ENCODE measurements at regions not wholly inside any gene's neighbourhood (a gene's known extent, or its start where the extent isn't known, plus 50 kb on each side); places are given as distances from the start of the nearest gene placed in this dataset.
"Not testable (repeated sequence)": the region's sequence is repeated elsewhere in the genome, so short reads cannot be mapped to it uniquely, and the experiment has no call there.

DNA sequence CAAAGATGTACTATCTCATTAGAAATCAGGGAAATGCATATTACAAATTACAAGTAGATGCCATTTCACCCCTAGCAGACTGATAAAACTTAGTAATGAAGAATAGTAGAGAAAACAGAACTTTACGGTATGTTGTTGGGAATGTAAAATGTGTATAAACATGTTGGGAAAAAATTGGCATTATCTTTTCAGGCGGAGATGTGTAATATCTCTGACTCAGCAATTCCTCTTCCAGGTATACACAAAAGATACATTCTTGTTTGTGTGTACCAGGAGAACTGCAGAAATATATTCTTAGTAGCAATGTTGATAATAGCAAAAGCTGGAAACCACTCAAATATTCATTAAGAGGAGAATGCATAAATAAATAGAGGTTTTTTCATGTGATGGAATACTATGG, 204.5 kb downstream of the LPIN1 start:
- TF ChIP-seq, protein P1, sequence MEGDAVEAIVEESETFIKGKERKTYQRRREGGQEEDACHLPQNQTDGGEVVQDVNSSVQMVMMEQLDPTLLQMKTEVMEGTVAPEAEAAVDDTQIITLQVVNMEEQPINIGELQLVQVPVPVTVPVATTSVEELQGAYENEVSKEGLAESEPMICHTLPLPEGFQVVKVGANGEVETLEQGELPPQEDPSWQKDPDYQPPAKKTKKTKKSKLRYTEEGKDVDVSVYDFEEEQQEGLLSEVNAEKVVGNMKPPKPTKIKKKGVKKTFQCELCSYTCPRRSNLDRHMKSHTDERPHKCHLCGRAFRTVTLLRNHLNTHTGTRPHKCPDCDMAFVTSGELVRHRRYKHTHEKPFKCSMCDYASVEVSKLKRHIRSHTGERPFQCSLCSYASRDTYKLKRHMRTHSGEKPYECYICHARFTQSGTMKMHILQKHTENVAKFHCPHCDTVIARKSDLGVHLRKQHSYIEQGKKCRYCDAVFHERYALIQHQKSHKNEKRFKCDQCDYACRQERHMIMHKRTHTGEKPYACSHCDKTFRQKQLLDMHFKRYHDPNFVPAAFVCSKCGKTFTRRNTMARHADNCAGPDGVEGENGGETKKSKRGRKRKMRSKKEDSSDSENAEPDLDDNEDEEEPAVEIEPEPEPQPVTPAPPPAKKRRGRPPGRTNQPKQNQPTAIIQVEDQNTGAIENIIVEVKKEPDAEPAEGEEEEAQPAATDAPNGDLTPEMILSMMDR (conservative IDR thresholded peaks at IDR 0.05; ENCODE audit: low read length): no peak
- no peak overlapping the region for H3K4me3 ChIP-seq (ENCODE audit: low read length)
- DNase-seq (ENCODE audit: low read depth): no peak

DNA sequence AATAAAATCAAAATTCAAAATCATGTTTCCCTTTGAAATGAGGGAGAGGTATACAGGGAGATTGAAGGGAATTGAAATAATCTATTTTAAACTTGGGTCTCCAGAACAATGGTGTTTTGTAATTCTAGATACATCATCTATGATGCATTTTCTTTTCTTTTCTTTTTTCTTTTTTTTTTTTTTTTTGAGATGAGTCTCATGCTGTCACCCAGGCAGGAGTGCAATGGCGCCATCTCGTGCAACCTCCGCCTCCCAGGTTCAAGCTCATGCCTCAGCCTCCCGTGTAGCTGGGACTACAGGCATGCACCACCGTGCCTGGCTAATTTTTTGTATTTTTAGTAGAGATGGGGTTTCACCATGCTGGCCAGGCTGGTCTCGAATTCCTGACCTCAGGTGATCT, 205.1 kb downstream of the LPIN1 start:
- DNase-seq (ENCODE audit: low read depth); H3K4me3 ChIP-seq (ENCODE audit: low read length): not testable (repeated sequence)

DNA sequence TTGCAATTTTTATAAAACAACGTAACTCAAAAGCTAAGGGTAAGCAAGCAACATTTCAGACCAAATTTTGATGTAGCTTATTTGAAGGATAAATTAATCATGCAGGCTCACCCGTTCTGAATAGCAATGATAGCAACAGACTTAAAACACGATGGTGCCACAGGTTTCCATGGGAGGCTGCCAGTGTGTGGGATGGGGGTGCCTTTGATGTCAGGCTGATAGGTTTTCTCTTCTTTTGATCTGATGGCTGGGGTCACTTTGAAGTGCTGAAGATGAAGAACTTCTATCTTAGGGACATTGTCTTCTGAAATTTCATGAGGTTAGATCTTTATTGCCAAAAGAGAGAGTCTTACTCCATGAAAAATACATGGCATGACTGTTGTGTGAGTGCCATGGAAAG, 206.8 kb downstream of the LPIN1 start:
- no peak for DNase-seq (ENCODE audit: low read depth)
- no peak overlapping the region for H3K4me3 ChIP-seq (ENCODE audit: low read length)
- TF ChIP-seq, protein P1 (conservative IDR thresholded peaks at IDR 0.05; ENCODE audit: low read length): no peak

DNA sequence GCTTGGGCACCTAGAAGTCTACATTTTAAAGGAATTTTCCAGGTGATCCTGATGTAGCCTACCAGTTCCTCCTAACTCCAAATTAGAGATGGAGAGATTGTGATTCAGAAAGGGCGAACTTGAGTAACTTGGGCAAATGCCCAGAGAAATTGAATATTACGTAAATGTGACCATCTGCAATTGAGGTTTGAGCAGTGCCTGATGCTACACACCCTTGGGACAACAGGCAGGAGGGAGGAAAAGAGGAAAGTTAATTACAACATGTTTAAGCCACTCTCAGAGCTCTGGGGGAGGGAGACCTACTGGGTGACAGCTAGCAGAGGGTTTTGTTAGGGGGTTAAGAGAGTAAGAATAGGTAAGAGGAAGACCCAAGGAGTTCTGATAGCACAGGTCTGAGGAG, 208.9 kb downstream of the LPIN1 start:
- TF ChIP-seq, protein P1 (conservative IDR thresholded peaks at IDR 0.05; ENCODE audit: low read length): no peak
- H3K4me3 ChIP-seq (ENCODE audit: low read length): no peak overlapping the region
- peak; percentile 82 for DNase-seq (ENCODE audit: low read depth)

DNA sequence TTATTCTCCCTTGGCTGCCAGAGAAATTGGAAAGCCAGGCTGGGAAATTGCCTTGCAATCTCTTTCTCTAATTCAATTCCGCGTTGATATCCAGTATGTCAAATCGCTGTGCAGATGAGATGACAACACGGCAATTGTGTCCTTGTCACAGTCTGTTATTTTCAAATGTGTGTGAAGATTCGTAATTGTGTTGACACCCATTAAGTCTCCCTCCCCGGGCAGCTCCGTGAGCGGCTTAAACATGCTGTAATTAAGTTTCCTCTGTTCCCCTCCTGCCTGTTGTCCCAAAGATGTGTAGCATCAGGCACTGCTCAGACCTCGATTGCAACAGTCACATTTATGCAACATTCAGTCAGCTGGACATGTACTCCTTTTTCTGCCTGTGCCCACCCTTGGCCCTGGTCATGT, 209.5 kb downstream of the LPIN1 start:
- TF ChIP-seq, protein P1 (conservative IDR thresholded peaks at IDR 0.05; ENCODE audit: low read length): no peak
- no peak for DNase-seq (ENCODE audit: low read depth)
- no peak overlapping the region for H3K4me3 ChIP-seq (ENCODE audit: low read length)

DNA sequence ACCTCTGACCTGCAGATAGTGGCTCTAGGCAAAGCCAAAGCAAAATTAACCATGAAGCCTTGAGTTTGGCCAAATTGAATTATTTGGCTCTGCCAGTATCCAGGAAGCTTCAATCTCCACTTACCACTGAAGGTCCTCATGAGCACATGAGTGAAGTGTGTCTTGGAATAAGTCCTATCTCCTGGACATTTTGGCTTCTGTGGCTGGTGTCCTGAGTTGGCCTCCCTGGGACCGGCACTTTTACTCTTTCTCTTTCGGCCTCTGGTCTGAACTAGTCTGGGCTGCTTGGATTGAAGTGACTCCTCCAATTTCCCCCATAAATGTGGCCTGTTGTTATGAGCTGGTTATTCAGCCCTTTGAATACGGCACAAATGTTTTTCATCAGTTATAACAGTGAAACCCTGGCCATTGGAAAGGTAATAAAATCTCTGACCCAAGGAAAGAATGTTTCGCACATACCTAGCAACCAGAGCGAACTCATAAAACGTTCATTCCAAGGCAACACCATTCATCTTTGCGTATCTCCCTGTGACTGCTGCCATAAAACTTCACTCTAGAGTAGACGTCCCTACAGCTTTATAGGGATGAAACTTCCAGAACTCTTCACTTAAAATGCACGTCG, 216.4 kb downstream of the LPIN1 start:
- no peak for DNase-seq (ENCODE audit: low read depth)
- no peak overlapping the region for H3K4me3 ChIP-seq (ENCODE audit: low read length)
- TF ChIP-seq, protein P1 (conservative IDR thresholded peaks at IDR 0.05; ENCODE audit: low read length): no peak

DNA sequence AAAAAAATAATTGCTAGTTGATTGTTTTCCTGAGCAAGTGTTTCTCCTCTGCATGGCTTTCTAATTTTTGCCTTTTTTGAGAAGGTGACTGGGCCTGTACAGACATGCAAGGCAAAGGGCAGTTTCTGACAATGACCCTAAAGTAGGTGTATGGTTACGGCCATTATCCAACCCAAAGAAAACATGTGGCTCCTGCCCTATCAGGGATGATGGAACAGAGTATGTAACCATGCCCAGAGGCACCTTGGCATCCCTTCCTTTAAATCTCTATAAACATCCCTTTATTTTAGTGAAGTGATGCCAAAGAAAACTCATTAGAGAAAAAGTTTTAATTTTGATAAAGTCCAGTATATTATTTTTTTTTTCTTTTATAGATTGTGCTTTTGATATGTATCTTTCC, 217.5 kb downstream of the LPIN1 start:
- DNase-seq (ENCODE audit: low read depth): no peak
- TF ChIP-seq, protein P1 (conservative IDR thresholded peaks at IDR 0.05; ENCODE audit: low read length): no peak
- no peak overlapping the region for H3K4me3 ChIP-seq (ENCODE audit: low read length)

Data from AG10803 (cell line).